SH-SY5Y (cell line): ENCODE measurements at regions not wholly inside any gene's neighbourhood (a gene's known extent, or its start where the extent isn't known, plus 50 kb on each side); places are given as distances from the start of the nearest gene placed in this dataset.
A peak's percentile ranks its signal among the peaks of the same experiment; 100 is the strongest.

Source experiments
- GATA2 ChIP-seq: IDR thresholded peaks from 2 replicates; pipeline ENCODE4 v1.6.1; 2011; ENCODE audit warnings: mild to moderate bottlenecking, low read depth, low read length
- GATA3 ChIP-seq: IDR thresholded peaks from 2 replicates; pipeline ENCODE4 v1.6.1; 2011; ENCODE audit warnings: low read depth, mild to moderate bottlenecking, low read length, moderate library complexity

- TF ChIP-seq GATA2, result peak; percentile 7; the same call in 1 of the 2 replicates
- no peak for TF ChIP-seq GATA3
These were observed 138.6 kb upstream of the ARHGAP20 start for GRCh38 chr11:110850846-110851245.

GRCh38 chr11:110838808-110839207 lies 126.6 kb upstream of the ARHGAP20 start:
- no peak for TF ChIP-seq GATA3
- TF ChIP-seq GATA2, result no peak

GRCh38 chr11:110837603-110838002 lies 125.4 kb upstream of the ARHGAP20 start:
- no peak for TF ChIP-seq GATA3
- peak; percentile 55 for TF ChIP-seq GATA2

DNA sequence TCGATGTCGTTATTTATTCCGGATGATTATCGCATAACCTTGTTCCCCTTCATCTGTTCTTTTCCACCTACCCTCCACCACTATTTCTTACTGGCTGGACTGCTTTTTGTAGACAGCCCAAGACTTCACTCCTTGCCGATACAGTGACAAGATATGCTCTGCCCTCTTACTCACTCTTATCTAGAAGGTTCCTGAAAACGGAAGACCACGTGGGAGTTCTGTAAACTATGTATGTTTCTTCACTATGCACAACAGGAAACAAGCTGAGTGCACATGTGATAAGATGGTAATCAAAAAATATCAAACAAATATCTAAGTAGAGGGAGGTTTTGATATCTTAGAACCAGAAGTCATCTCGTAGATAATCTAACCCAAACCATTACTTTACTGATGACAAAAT lies 122.9 kb upstream of the ARHGAP20 start:
- no peak for TF ChIP-seq GATA3
- TF ChIP-seq GATA2, result no peak

GRCh38 chr11:110833033-110833484 lies 120.8 kb upstream of the ARHGAP20 start:
- TF ChIP-seq GATA2 (no peak), GATA3 (no peak)

- TF ChIP-seq GATA2, result no peak
- TF ChIP-seq GATA3, result no peak
These were observed 120.3 kb upstream of the ARHGAP20 start for GRCh38 chr11:110832539-110832938.

DNA sequence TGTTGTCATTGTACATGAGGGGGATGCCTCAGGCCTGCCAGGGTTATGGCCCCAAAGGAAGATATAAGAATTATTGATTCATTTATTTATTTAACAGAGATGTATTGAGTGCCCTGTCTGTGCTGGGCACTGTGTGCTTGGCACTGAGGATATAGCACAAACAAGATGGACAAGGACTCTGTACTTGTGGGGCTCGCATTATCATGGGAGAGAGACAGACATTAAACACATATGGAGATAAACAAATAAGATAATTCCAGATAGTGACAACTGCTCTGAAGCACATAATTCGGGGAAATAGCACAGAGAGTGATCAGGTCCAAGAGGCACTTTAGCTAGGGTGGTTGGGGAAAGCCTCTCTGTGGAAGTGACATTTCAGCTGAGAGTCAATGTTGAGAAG lies 119.8 kb upstream of the ARHGAP20 start:
- TF ChIP-seq GATA3 (no peak), GATA2 (peak; percentile 42; the same call in 1 of the 2 replicates)

DNA sequence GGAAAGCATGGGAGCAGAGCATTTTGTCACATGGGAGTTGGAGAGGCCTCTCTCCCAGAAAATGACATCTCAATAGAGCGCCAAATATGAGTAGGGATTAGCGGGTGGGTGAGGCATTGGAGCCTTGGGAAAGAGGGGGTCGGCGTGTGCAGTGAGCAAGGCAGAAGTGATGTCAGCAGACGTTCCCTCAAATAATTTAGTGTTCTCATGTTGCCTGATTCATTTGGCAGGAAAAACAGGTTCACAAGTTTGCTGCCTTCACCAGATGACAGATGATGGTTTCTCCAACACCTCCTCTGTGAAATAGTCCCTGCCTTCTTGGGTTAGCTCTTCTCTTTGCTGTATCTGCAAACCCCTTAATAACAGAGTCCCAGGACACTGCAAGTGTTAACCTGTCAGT lies 118.5 kb upstream of the ARHGAP20 start:
- no peak for TF ChIP-seq GATA2
- TF ChIP-seq GATA3, result no peak

DNA sequence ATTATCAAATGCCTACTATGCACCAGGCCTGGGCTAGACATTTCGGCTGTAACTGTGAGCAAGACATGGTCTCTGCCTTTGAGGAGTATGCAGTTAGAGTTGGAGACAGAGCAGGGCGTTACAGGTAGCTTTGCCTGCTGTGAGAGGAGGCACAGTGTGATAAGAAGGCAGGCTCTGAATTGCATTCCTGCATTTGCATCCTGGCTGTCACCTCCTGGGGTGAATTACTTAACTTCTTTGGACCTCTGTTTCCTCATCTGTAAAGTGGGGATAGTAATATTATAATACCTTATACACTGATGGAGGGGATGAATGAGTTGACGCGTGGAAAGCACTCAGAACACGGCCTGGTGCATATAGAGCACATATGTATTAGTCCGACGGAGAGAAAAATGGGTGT lies 118.1 kb upstream of the ARHGAP20 start:
- TF ChIP-seq GATA3, result no peak
- TF ChIP-seq GATA2, result no peak

DNA sequence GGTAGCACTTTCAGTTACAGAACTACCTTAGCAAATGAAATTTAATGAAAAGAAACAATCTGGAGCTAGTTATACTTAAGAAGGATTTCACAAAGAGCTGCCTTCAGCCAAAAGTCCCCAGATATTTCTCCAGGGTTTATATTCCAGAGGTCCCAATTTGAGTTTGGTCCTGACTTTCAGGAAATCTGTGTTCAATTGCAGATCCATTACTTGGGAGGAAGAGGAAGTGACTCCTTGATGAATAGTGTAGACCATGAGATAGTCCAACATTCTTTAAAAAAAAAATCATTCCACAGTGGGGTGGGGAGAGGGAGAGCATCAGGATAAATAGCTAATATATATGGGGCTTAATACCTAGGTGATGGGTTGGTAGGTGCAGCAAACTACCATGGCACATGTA lies 117.6 kb upstream of the ARHGAP20 start:
- no peak for TF ChIP-seq GATA2
- TF ChIP-seq GATA3, result no peak

DNA sequence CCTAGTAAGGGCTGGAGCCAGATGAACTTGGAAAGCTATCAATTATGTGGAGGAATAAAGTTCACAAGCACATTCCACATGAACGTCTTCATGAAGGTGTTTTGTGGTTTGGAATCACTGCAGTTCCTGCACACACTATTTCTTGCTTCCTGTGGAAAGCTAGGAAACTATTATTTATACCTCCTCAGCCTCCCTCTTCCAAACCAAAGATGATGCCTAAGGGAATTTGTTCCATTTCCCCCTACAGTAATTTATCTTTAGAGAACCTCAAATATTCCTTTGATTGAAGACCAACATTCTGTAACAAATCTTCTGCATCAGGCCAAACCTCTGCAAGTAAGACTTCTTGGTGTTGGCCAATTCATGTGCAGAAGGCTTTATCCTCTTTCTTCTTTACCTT lies 115.8 kb upstream of the ARHGAP20 start:
- no peak for TF ChIP-seq GATA3
- TF ChIP-seq GATA2, result no peak

DNA sequence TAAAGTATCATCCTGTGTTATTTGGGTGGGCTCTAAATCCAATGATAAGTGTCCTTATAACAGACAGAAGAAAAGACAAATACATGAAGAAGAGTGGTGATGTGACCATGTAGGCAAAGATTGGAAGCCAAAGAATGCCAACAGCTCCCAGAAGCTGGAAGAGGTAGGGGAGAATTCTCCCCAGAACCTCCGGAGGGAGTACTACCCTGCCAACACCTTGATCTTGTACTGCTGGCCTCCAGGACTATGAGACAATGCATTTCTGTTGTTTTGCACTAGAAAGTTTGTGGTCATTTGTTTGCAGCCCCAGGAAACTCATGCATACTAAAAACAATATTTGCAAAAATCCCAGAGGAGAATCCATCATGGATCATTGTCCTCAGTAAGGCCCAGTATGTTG lies 115.0 kb upstream of the ARHGAP20 start:
- TF ChIP-seq GATA3, result no peak
- no peak for TF ChIP-seq GATA2

- TF ChIP-seq GATA2 (no peak), GATA3 (no peak)
These were observed 112.8 kb upstream of the ARHGAP20 start for GRCh38 chr11:110824912-110825620.

DNA sequence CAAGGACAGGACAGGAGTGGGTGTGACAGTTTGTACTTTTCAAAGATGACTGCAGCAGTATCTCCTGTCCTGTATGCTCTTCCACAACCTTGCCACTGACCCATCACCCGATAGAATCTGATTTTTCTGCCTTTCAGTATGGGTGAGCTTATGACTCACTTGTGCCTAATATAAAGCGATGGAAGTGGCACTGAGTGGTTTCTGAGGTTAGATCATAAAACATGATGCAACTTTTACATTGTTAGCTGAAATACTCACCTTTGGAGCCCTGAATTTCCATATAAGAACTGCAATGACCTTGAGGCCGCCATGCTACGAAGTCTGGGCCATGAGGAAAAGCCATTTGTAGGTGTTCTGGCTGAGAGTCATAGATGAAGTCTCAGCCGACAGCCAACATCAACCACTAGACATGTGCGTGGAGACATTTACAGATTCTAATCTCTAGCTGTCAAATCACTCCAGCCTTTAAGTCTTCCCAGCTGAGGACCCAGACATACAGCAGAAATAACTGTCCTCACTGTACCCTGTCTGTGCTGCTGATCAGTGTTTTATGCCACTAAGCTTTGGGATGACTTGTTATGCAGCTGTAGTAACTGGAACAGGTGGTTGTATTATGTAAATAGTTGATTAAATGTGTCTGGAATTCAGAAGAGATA lies 105.9 kb upstream of the ARHGAP20 start:
- no peak for TF ChIP-seq GATA3
- no peak for TF ChIP-seq GATA2

DNA sequence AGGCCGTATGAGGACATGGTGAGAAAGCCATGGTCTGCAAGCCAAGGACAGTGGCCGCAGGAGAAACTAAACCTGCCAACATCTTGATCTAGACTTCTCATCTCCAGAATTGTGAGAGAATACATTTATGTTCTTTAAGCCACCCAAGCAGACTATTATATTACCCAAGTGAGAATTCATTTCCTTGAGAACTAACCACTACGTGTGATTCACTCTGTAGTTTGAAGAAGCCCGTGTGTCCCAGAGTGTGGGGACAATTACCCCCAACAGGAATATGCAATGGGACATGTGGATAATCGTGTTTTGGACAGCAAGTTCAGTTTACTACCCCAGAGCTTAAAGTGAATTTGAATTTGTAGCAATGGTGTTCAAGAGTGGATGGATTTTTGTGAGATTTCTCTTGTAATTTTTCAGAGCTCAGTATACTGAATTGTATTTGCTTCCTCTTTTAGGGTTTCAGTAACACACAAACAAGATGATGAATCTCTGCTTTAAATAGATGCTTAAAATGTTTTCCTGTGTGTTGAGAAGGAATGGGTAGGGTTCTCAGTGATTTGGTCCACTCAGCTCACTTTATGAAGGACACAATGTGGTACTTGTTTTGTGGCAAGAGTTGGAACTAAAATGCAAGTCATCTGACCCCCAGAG lies 100.0 kb upstream of the ARHGAP20 start:
- TF ChIP-seq GATA3, result no peak
- TF ChIP-seq GATA2, result no peak
